ENCODE measurements at regions not wholly inside any gene's neighbourhood (a gene's known extent, or its start where the extent isn't known, plus 50 kb on each side); places are given as distances from the start of the nearest gene placed in this dataset.

- H3K4me3 Mint-ChIP-seq, result no peak overlapping the region
- H3K27ac Mint-ChIP-seq, result no peak overlapping the region
- no peak for ATAC-seq (replicated peaks)
- H3K36me3 Mint-ChIP-seq (ENCODE audit: low read depth), result no peaks in the 10 kb centered on the region
- H3K9me3 Mint-ChIP-seq, result peaks cover 4% of the 10 kb centered on the region
- H3K4me1 Mint-ChIP-seq, result peaks cover 5% of the 10 kb centered on the region
- H3K27me3 Mint-ChIP-seq, result peaks cover 11% of the 10 kb centered on the region
Measured at GRCh38 chr12:90287585-90287984, 578.9 kb upstream of the ATP2B1 start.

GRCh38 chr12:90281154-90281868, 572.7 kb upstream of the ATP2B1 start:
- H3K36me3 Mint-ChIP-seq (ENCODE audit: low read depth), result peaks cover 5% of the 10 kb centered on the region
- no peak for ATAC-seq (replicated peaks)
- peaks cover 20% of the 10 kb centered on the region for H3K4me1 Mint-ChIP-seq
- H3K9me3 Mint-ChIP-seq, result peaks cover 14% of the 10 kb centered on the region
- peak overlapping the region; percentile 85 for H3K27ac Mint-ChIP-seq
- peaks cover 7% of the 10 kb centered on the region for H3K27me3 Mint-ChIP-seq
- peak overlapping the region; percentile 38 for H3K4me3 Mint-ChIP-seq

- H3K36me3 Mint-ChIP-seq (ENCODE audit: low read depth), result peaks cover 5% of the 10 kb centered on the region
- peaks cover 14% of the 10 kb centered on the region for H3K9me3 Mint-ChIP-seq
- H3K4me1 Mint-ChIP-seq, result peaks cover 20% of the 10 kb centered on the region
- ATAC-seq (replicated peaks), result peak; percentile 81
- peak overlapping the region; percentile 85 for H3K27ac Mint-ChIP-seq
- H3K4me3 Mint-ChIP-seq, result peak overlapping the region; percentile 38
- peaks cover 7% of the 10 kb centered on the region for H3K27me3 Mint-ChIP-seq
Measured at GRCh38 chr12:90280564-90281058, 572.0 kb upstream of the ATP2B1 start.

GRCh38 chr12:90280033-90280432, 571.4 kb upstream of the ATP2B1 start:
- Mint-ChIP-seq H3K4me3 (peak overlapping the region; percentile 38), H3K9me3 (peaks cover 14% of the 10 kb centered on the region), H3K27ac (peak overlapping the region; percentile 85), H3K27me3 (peaks cover 7% of the 10 kb centered on the region), H3K4me1 (peaks cover 20% of the 10 kb centered on the region), H3K36me3 (ENCODE audit: low read depth) (peaks cover 5% of the 10 kb centered on the region)
- peak; percentile 80 for ATAC-seq (replicated peaks)

GRCh38 chr12:90275088-90275487, 566.5 kb upstream of the ATP2B1 start:
- H3K27me3 Mint-ChIP-seq, result peaks cover 14% of the 10 kb centered on the region
- peaks cover 5% of the 10 kb centered on the region for H3K4me1 Mint-ChIP-seq
- H3K27ac Mint-ChIP-seq, result no peak overlapping the region
- no peak overlapping the region for H3K4me3 Mint-ChIP-seq
- H3K36me3 Mint-ChIP-seq (ENCODE audit: low read depth), result no peaks in the 10 kb centered on the region
- H3K9me3 Mint-ChIP-seq, result peaks cover 5% of the 10 kb centered on the region
- ATAC-seq (replicated peaks), result no peak

- no peak for ATAC-seq (replicated peaks)
- H3K27me3 Mint-ChIP-seq, result peaks cover 11% of the 10 kb centered on the region
- no peak overlapping the region for H3K4me3 Mint-ChIP-seq
- no peaks in the 10 kb centered on the region for H3K36me3 Mint-ChIP-seq (ENCODE audit: low read depth)
- no peaks in the 10 kb centered on the region for H3K9me3 Mint-ChIP-seq
- no peak overlapping the region for H3K27ac Mint-ChIP-seq
- H3K4me1 Mint-ChIP-seq, result no peaks in the 10 kb centered on the region
Measured at GRCh38 chr12:90274407-90274806, 565.8 kb upstream of the ATP2B1 start.

GRCh38 chr12:90268574-90268973, 559.9 kb upstream of the ATP2B1 start:
- Mint-ChIP-seq H3K27ac (no peak overlapping the region), H3K9me3 (no peaks in the 10 kb centered on the region), H3K36me3 (ENCODE audit: low read depth) (no peaks in the 10 kb centered on the region), H3K27me3 (peaks cover 6% of the 10 kb centered on the region), H3K4me1 (no peaks in the 10 kb centered on the region), H3K4me3 (no peak overlapping the region)
- ATAC-seq (replicated peaks), result no peak

GRCh38 chr12:90262251-90262650, 553.6 kb upstream of the ATP2B1 start:
- no peak overlapping the region for H3K4me3 Mint-ChIP-seq
- H3K36me3 Mint-ChIP-seq (ENCODE audit: low read depth), result no peaks in the 10 kb centered on the region
- no peak overlapping the region for H3K27ac Mint-ChIP-seq
- H3K9me3 Mint-ChIP-seq, result no peaks in the 10 kb centered on the region
- H3K4me1 Mint-ChIP-seq, result no peaks in the 10 kb centered on the region
- peaks cover 6% of the 10 kb centered on the region for H3K27me3 Mint-ChIP-seq
- no peak for ATAC-seq (replicated peaks)

GRCh38 chr12:90261283-90261682, 552.6 kb upstream of the ATP2B1 start:
- no peaks in the 10 kb centered on the region for H3K36me3 Mint-ChIP-seq (ENCODE audit: low read depth)
- H3K4me1 Mint-ChIP-seq, result no peaks in the 10 kb centered on the region
- peaks cover 6% of the 10 kb centered on the region for H3K27me3 Mint-ChIP-seq
- no peak for ATAC-seq (replicated peaks)
- no peak overlapping the region for H3K4me3 Mint-ChIP-seq
- no peaks in the 10 kb centered on the region for H3K9me3 Mint-ChIP-seq
- no peak overlapping the region for H3K27ac Mint-ChIP-seq

- H3K4me1 Mint-ChIP-seq, result no peaks in the 10 kb centered on the region
- no peak overlapping the region for H3K27ac Mint-ChIP-seq
- peaks cover 5% of the 10 kb centered on the region for H3K27me3 Mint-ChIP-seq
- H3K9me3 Mint-ChIP-seq, result no peaks in the 10 kb centered on the region
- ATAC-seq (replicated peaks), result no peak
- H3K36me3 Mint-ChIP-seq (ENCODE audit: low read depth), result no peaks in the 10 kb centered on the region
- no peak overlapping the region for H3K4me3 Mint-ChIP-seq
Measured at GRCh38 chr12:90260136-90260535, 551.5 kb upstream of the ATP2B1 start.

GRCh38 chr12:90257927-90258624, 549.4 kb upstream of the ATP2B1 start:
- Mint-ChIP-seq H3K27me3 (peaks cover 3% of the 10 kb centered on the region), H3K4me3 (no peak overlapping the region), H3K4me1 (no peaks in the 10 kb centered on the region), H3K27ac (no peak overlapping the region), H3K36me3 (ENCODE audit: low read depth) (no peaks in the 10 kb centered on the region), H3K9me3 (no peaks in the 10 kb centered on the region)
- no peak for ATAC-seq (replicated peaks)

GRCh38 chr12:90254796-90255195, 546.2 kb upstream of the ATP2B1 start:
- no peaks in the 10 kb centered on the region for H3K27me3 Mint-ChIP-seq
- H3K27ac Mint-ChIP-seq, result no peak overlapping the region
- H3K9me3 Mint-ChIP-seq, result no peaks in the 10 kb centered on the region
- no peaks in the 10 kb centered on the region for H3K36me3 Mint-ChIP-seq (ENCODE audit: low read depth)
- no peak for ATAC-seq (replicated peaks)
- H3K4me3 Mint-ChIP-seq, result no peak overlapping the region
- H3K4me1 Mint-ChIP-seq, result no peaks in the 10 kb centered on the region

- H3K27ac Mint-ChIP-seq, result no peak overlapping the region
- no peaks in the 10 kb centered on the region for H3K27me3 Mint-ChIP-seq
- H3K9me3 Mint-ChIP-seq, result no peaks in the 10 kb centered on the region
- peak; percentile 98 for ATAC-seq (replicated peaks)
- H3K36me3 Mint-ChIP-seq (ENCODE audit: low read depth), result no peaks in the 10 kb centered on the region
- H3K4me1 Mint-ChIP-seq, result no peaks in the 10 kb centered on the region
- H3K4me3 Mint-ChIP-seq, result peak overlapping the region; percentile 28
Measured at GRCh38 chr12:90253674-90254181, 545.1 kb upstream of the ATP2B1 start.

- no peaks in the 10 kb centered on the region for H3K4me1 Mint-ChIP-seq
- no peak for ATAC-seq (replicated peaks)
- H3K4me3 Mint-ChIP-seq, result no peak overlapping the region
- no peaks in the 10 kb centered on the region for H3K36me3 Mint-ChIP-seq (ENCODE audit: low read depth)
- H3K27me3 Mint-ChIP-seq, result no peaks in the 10 kb centered on the region
- no peaks in the 10 kb centered on the region for H3K9me3 Mint-ChIP-seq
- no peak overlapping the region for H3K27ac Mint-ChIP-seq
Measured at GRCh38 chr12:90253136-90253535, 544.5 kb upstream of the ATP2B1 start.

GRCh38 chr12:90250766-90251165, 542.1 kb upstream of the ATP2B1 start:
- no peak overlapping the region for H3K27ac Mint-ChIP-seq
- no peak overlapping the region for H3K4me3 Mint-ChIP-seq
- no peaks in the 10 kb centered on the region for H3K4me1 Mint-ChIP-seq
- H3K36me3 Mint-ChIP-seq (ENCODE audit: low read depth), result no peaks in the 10 kb centered on the region
- no peaks in the 10 kb centered on the region for H3K27me3 Mint-ChIP-seq
- H3K9me3 Mint-ChIP-seq, result no peaks in the 10 kb centered on the region
- no peak for ATAC-seq (replicated peaks)

All from activated T-helper 17 cell treated with anti-CD3 and anti-CD28 coated beads, Interleukin-2, amount 50 U/mL, for 72 hours (primary cell).